GM13977 (cell line): ENCODE measurements at regions not wholly inside any gene's neighbourhood (a gene's known extent, or its start where the extent isn't known, plus 50 kb on each side); places are given as distances from the start of the nearest gene placed in this dataset.

Source experiments
- DNase-seq: peaks from one replicate; pipeline ENCODE4 v3.0.0; 2012; ENCODE audit warnings: low spot score
- in situ Hi-C: fragments of 300-500 bp; cut with MboI; formaldehyde crosslinking; loops from one replicate; pipeline ENCODE4 v1.12.0; 2022; ENCODE audit warnings: low sequenced_read_pairs, low pct_unique_long_range_greater_than_20kb, mixed read lengths, inconsistent platforms; ENCODE audit not compliant: unreplicated experiment
- TF ChIP-seq, protein P1 (sequence below): IDR thresholded peaks from 2 replicates; pipeline ENCODE4 v1.5.1; 2012; ENCODE audit warnings: mild to moderate bottlenecking, control low read depth; ENCODE audit not compliant: insufficient read depth; ENCODE audit errors: extremely low read depth, missing control alignments

DNA sequence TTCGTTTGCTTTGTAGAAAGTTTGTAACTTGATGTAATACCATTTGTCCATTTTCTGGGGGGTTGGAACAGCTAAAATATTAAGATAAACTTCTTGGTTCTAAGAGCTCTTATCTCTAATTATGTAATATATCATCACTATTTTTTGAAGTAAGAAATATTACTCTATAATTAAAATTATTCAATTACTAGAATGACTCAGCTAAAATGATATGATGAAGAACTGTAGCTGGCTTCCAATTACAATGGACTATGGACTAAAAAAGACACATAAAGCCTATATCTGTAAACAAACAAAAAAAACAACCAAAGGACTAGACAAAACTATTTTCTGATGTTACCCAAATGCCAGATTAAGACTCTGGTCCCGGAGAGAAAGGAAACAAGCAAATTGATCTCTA, 569.4 kb downstream of the PCDH18 start:
- TF ChIP-seq, protein P1, sequence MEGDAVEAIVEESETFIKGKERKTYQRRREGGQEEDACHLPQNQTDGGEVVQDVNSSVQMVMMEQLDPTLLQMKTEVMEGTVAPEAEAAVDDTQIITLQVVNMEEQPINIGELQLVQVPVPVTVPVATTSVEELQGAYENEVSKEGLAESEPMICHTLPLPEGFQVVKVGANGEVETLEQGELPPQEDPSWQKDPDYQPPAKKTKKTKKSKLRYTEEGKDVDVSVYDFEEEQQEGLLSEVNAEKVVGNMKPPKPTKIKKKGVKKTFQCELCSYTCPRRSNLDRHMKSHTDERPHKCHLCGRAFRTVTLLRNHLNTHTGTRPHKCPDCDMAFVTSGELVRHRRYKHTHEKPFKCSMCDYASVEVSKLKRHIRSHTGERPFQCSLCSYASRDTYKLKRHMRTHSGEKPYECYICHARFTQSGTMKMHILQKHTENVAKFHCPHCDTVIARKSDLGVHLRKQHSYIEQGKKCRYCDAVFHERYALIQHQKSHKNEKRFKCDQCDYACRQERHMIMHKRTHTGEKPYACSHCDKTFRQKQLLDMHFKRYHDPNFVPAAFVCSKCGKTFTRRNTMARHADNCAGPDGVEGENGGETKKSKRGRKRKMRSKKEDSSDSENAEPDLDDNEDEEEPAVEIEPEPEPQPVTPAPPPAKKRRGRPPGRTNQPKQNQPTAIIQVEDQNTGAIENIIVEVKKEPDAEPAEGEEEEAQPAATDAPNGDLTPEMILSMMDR, result no peak
- no peak for DNase-seq
- in situ Hi-C loops, result no loop called here

DNA sequence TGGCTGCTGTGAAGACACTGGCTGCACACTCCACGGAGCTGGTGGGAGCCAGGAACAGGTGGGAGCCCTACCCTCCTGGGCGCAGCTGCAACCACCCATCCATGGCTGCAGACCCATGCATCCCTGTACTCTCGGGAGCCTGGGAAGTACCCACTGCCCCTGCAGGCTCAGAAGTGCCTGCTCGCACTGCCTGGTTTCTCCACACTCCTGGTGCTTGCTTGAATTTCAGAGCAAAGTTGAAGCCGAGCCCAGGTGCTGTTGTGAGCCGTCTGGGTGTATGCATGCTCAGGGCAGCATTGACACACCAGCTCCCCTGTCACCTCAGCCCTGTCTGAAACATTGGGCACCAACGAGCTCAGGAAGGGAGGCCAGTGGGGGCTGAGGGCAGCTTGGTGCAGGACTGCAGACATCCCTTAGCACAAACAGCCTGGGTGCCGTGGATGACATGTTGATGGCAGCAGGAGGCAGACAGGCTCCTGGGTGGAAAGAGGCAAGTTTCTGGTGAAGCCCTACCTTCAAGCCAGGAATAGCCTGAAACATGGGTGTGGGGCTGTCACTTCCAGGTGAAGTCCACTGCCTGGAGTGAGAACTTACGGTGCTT, 585.9 kb downstream of the PCDH18 start:
- in situ Hi-C loops, result no loop called here
- TF ChIP-seq, protein P1, result no peak
- DNase-seq, result no peak

DNA sequence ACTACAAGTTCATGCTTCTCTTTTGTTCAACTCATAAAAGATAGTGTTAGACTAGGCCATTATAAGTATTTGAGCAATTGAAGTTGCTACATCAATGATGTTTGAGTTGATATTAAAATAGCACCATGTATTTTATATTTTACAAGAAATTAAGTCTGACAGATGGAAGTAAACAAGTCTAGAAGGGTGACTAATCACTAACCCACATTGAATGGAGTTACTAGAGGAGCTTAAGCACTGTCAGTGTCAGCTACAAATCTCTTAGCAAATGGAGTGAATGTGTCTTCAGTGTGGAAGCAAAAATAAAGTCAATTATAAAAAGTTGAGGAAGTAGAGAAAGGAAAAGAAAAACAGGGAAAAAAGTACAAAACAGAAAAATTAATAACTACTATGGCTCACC, 592.5 kb downstream of the PCDH18 start:
- in situ Hi-C loops, result no loop called here
- TF ChIP-seq, protein P1, result no peak
- no peak for DNase-seq

DNA sequence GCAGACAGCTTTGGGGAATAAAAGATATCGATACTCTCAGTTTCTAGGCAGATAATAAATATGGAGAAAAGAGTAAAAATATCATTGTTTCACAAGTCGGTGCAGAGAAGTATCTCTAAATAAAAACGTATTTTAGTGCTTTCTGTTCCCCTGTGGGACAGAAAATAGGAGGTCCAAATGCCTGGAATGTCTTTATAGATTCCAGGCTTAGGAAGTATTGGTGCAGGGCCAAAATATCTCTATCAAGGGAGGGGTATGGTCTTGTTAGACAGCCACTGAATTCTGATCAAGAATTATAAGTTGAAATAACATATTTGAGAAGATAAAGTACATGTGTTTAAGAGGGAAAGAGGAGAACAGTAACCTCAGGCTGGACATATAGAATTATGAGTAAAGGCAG, 596.4 kb downstream of the PCDH18 start:
- in situ Hi-C loops, result no loop called here
- no peak for DNase-seq
- TF ChIP-seq, protein P1, result no peak

DNA sequence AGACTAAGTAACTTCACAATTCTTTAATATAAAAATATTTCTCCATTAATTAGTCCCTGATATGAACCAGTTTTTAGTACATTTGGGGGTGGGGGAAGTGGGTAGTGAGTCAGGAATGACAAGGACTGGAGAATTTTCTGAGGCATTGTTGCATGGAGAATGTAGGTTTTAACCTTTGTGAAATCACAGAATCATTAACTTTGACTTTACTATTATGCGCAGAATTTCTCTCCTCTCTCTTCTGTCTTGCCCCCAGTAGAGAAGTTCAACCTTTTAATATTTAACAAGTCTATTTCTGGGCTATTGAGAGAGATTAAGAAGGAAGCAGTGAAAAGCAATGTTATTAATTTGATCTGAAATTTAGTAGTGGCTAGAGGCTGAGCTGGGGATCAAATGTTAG, 597.0 kb downstream of the PCDH18 start:
- in situ Hi-C loops, result no loop called here
- DNase-seq, result no peak
- TF ChIP-seq, protein P1, result no peak

DNA sequence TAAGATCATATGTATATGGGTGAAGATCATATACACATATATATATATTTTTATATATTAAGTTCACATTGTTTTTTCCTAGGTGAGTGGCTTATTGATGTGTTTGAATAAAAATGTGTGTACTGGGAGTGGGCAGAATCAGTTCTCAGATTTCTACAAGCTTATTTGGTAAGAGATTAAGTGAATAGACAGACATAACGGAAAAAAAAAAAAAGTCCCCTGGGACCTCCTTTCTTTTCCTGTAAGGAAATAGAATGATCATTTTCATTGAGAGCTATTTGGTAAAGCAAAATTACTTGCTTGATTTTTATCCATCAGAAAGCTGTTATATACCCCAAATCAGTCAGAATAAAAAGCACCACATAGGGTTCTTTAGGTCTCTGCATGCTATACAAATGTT, 597.7 kb downstream of the PCDH18 start:
- in situ Hi-C loops, result no loop called here
- TF ChIP-seq, protein P1, result no peak

DNA sequence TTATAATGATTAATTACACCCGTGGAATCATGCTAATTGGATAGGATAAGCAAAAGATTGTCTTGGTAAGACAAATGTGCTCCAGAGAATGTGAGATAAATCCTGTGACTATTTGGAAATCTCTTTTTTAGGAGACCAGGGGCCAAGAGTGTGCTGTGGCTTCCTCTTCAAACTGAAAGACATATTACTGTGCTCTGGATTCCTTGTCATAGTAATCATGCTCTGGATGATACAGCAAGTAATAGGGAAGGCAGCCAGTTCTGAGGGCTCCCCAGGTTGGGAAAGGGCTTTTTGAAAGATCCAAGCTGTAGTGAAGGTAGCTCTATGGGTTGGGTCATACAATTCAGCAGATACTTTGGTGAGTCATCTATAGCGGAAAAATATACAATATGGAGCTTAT, 600.5 kb downstream of the PCDH18 start:
- in situ Hi-C loops, result no loop called here
- TF ChIP-seq, protein P1, result no peak
- no peak for DNase-seq

More for the DNA sequence above, 597.7 kb downstream of the PCDH18 start:
- DNase-seq, result no peak
